ENCODE measurements at regions not wholly inside any gene's neighbourhood (a gene's known extent, or its start where the extent isn't known, plus 50 kb on each side); places are given as distances from the start of the nearest gene placed in this dataset.

GRCh38 chr14:101496776-101497683 lies 64.3 kb upstream of the DIO3 start:
- TF ChIP-seq POLR2AphosphoS5 (IDR thresholded peaks at IDR 0.05; ENCODE audit: insufficient read depth, low read depth, low read length) = no peak
- TF ChIP-seq, protein P1, sequence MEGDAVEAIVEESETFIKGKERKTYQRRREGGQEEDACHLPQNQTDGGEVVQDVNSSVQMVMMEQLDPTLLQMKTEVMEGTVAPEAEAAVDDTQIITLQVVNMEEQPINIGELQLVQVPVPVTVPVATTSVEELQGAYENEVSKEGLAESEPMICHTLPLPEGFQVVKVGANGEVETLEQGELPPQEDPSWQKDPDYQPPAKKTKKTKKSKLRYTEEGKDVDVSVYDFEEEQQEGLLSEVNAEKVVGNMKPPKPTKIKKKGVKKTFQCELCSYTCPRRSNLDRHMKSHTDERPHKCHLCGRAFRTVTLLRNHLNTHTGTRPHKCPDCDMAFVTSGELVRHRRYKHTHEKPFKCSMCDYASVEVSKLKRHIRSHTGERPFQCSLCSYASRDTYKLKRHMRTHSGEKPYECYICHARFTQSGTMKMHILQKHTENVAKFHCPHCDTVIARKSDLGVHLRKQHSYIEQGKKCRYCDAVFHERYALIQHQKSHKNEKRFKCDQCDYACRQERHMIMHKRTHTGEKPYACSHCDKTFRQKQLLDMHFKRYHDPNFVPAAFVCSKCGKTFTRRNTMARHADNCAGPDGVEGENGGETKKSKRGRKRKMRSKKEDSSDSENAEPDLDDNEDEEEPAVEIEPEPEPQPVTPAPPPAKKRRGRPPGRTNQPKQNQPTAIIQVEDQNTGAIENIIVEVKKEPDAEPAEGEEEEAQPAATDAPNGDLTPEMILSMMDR (IDR thresholded peaks at IDR 0.05; ENCODE audit: extremely low read depth in 1 of 2, insufficient read depth in 1 of 2, low read depth in 1 of 2, low read length in 2 of 2) = no peak
- TF ChIP-seq POLR2A (IDR thresholded peaks at IDR 0.05; ENCODE audit: low read depth, low read length) = no peak
- TF ChIP-seq MYC (IDR thresholded peaks at IDR 0.05; ENCODE audit: low read depth, low read length) = no peak
- H4K20me1 ChIP-seq (replicated peaks; ENCODE audit: control insufficient read depth, extremely low read depth, insufficient read depth, low read length) = no peaks in the 10 kb centered on the region
- no TSS peak for BruUV-seq (replicated peaks)
- H3K4me1 ChIP-seq (ENCODE audit: control insufficient read depth, extremely low read depth, insufficient read depth, low read length) = no peaks in the 10 kb centered on the region
- CTCF ChIA-PET = no interaction called here
- dilution Hi-C loops (cut with MboI; ENCODE audit: extremely low pct_ligation_motif_present, low sequenced_read_pairs) (no loop called here), intact Hi-C loops (cut with micrococcal nuclease) (no loop called here)
- H3K27me3 ChIP-seq (ENCODE audit: control insufficient read depth in 2 of 2, insufficient read depth in 2 of 2, low read length in 2 of 2) = no peaks in the 10 kb centered on the region
- no peaks in the 10 kb centered on the region for H3K36me3 ChIP-seq (ENCODE audit: control insufficient read depth in 2 of 2, extremely low read depth in 1 of 2, insufficient read depth in 2 of 2, low read length in 2 of 2)
- no peaks in the 10 kb centered on the region for H3K79me2 ChIP-seq (ENCODE audit: control insufficient read depth, insufficient read depth, low read length)
- H3K27ac ChIP-seq (ENCODE audit: insufficient read depth, low read depth, low read length) = no peak overlapping the region
- H3K4me2 ChIP-seq (ENCODE audit: insufficient read depth, low read length) = no peak overlapping the region
- DNase-seq (ENCODE audit: low read depth, low spot score) (no peak), FAIRE-seq (no peak)
- no peaks in the 10 kb centered on the region for H3K9me1 ChIP-seq (replicated peaks; ENCODE audit: control insufficient read depth, extremely low read depth, insufficient read depth, low read length)
- POLR2A ChIA-PET = no interaction called here
- no peak overlapping the region for H3K4me3 ChIP-seq (replicated peaks in 1 of 3; ENCODE audit: insufficient read depth in 1 of 3, low read depth in 1 of 3, low read length in 3 of 3)
- no peak overlapping the region for H2AFZ ChIP-seq (ENCODE audit: low read depth, low read length)
- H3K9ac ChIP-seq (replicated peaks; ENCODE audit: extremely low read depth, insufficient read depth, low read length) = no peak overlapping the region
- H3K9me3 ChIP-seq (replicated peaks; ENCODE audit: control insufficient read depth, insufficient read depth, low read length) = no peaks in the 10 kb centered on the region

All from endothelial cell of umbilical vein (primary cell).